CD4-positive, alpha-beta memory T cell (primary cell): ENCODE measurements at regions not wholly inside any gene's neighbourhood (a gene's known extent, or its start where the extent isn't known, plus 50 kb on each side); places are given as distances from the start of the nearest gene placed in this dataset.
"Not testable (repeated sequence)": the region's sequence is repeated elsewhere in the genome, so short reads cannot be mapped to it uniquely, and the experiment has no call there.

Experiments
- CTCF ChIA-PET: fragments of 350-600 bp; sonication (Branson Sonifier 250); formaldehyde crosslinking; loops from one replicate; lab custom pipeline; 2021; ENCODE audit warnings: inconsistent platforms; ENCODE audit not compliant: partially characterized antibody; lab: Charles Lee
- POLR2A ChIA-PET: fragments of 350-600 bp; sonication (Branson Sonifier 250); formaldehyde crosslinking; loops from one replicate; lab custom pipeline; 2021; ENCODE audit not compliant: partially characterized antibody; lab: Charles Lee
- DNase-seq, 5 donors: peaks; one replicate each; pipeline versions ENCODE4 v3.0.0 to v3.0.0-alpha.2; 2020 to 2022; ENCODE audit warnings: mixed read lengths in 1 of 5
- H3K27ac ChIP-seq: one replicate; pipeline ENCODE4 v1.7.0; 2013; ENCODE audit warnings: low read depth, low read length
- H3K27me3 ChIP-seq: 2 replicates; pipeline ENCODE4 v1.7.0; 2013; ENCODE audit warnings: mild to moderate bottlenecking, low read length, moderate library complexity; ENCODE audit not compliant: insufficient read depth
- H3K36me3 ChIP-seq: 2 replicates; pipeline ENCODE4 v1.7.0; 2013; ENCODE audit warnings: mild to moderate bottlenecking, low read length, moderate library complexity; ENCODE audit not compliant: insufficient read depth
- H3K4me1 ChIP-seq: 2 replicates; pipeline ENCODE4 v1.7.0; 2013; ENCODE audit warnings: mild to moderate bottlenecking, low read length, moderate library complexity; ENCODE audit not compliant: insufficient read depth
- H3K4me3 ChIP-seq, 2 donors: one replicate each; pipeline ENCODE4 v1.7.0; 2013; ENCODE audit warnings: low read length in 2 of 2, mild to moderate bottlenecking in 1 of 2
- H3K9me3 ChIP-seq, 2 donors: one replicate each; pipeline ENCODE4 v1.7.0; 2013; ENCODE audit warnings: low read length in 2 of 2, control low read depth in 1 of 2; ENCODE audit not compliant: control insufficient read depth in 1 of 2
- H3K27ac Mint-ChIP-seq, 7 donors: one replicate each; pipeline ENCODE4 v1.8.0; 2020 to 2021; ENCODE audit warnings: mixed read lengths in 7 of 7, mild to moderate bottlenecking in 6 of 7, inconsistent platforms in 3 of 7, moderate library complexity in 3 of 7
- H3K27me3 Mint-ChIP-seq, 2 donors: one replicate each; pipeline ENCODE4 v1.8.0; 2020 to 2021; ENCODE audit warnings: mixed read lengths in 2 of 2
- H3K36me3 Mint-ChIP-seq, 2 donors: one replicate each; pipeline ENCODE4 v1.8.0; 2020 to 2021; ENCODE audit warnings: mixed read lengths in 2 of 2, inconsistent platforms in 1 of 2, mild to moderate bottlenecking in 1 of 2
- H3K4me1 Mint-ChIP-seq, 4 donors: one replicate each; pipeline ENCODE4 v1.8.0; 2020 to 2021; ENCODE audit warnings: mixed read lengths in 4 of 4, mild to moderate bottlenecking in 1 of 4
- H3K4me3 Mint-ChIP-seq, 8 donors: one replicate each; pipeline ENCODE4 v1.8.0; 2020 to 2021; ENCODE audit warnings: mixed read lengths in 8 of 8, mild to moderate bottlenecking in 7 of 8, moderate library complexity in 6 of 8, inconsistent platforms in 3 of 8
- H3K9me3 Mint-ChIP-seq, 8 donors: one replicate each; pipeline ENCODE4 v1.8.0; 2020 to 2021; ENCODE audit warnings: mixed read lengths in 8 of 8, mild to moderate bottlenecking in 5 of 8, inconsistent platforms in 3 of 8, moderate library complexity in 1 of 8
- intact Hi-C: fragments of 100-400 bp; cut with micrococcal nuclease; formaldehyde crosslinking; loops from one replicate; pipeline ENCODE4 v1.15.1; 2023

DNA sequence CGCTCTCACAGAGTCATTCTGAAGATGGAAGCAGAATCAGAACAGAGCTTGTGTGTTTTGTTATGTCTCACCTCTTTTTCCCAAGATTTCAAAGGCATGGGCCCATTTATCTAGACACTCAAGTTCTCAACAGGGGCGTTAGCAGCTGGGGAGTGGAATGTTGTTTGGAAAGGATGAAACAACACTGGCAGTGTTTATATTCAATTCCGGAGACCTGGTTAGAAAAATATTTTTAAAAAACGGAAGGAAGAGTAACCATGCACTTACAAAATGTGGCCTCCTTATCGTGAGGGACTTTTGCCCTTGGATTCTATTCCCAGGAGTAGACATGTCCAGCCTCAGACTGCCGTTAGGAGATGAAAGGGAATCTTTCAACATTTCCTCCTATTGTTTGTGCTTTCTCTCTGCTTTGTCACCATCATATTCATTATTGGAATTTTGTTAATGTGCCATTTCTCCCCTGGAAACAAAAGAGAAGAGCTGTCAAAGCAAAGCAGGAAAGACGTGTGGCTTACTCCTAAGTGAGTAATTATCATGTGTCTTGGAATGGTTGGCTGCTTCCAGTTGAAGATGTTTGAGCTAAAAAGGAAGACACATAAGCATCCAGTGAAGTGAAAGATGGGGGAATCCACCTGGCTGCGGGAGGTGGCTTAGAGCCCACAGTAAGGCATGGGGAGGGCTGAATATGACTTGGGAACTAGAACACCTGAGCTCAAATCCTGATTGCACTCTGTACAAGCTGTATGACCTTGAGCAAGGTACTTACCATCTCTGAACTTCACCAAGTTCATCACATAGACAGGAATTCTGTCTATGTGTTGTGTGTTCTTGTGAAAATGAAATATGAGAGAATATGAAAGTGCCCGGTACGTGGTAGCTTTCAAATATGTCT, 71.7 kb upstream of the JUN start:
- no peak overlapping the region for H3K4me3 ChIP-seq
- intact Hi-C loops, result no loop called here
- no peaks in the 10 kb centered on the region for H3K9me3 ChIP-seq
- Mint-ChIP-seq H3K27ac (no peak overlapping the region), H3K4me3 (no peak overlapping the region), H3K9me3 (no peaks in the 10 kb centered on the region), H3K36me3 (no peaks in the 10 kb centered on the region), H3K4me1 (peaks cover 15 to 34% (median 18%) of the 10 kb centered on the region in 4 donors), H3K27me3 (no peaks in the 10 kb centered on the region)
- H3K27ac ChIP-seq, result no peak overlapping the region
- H3K36me3 ChIP-seq, result no peaks in the 10 kb centered on the region
- no peak for DNase-seq
- POLR2A ChIA-PET, result no interaction called here
- CTCF ChIA-PET, result interaction anchor here (0.6 to 0.8 kb wide), 4 partner anchors 9 to 217 kb away, joined by 3 read pairs; no protein-coding TSS in a partner anchor
- H3K4me1 ChIP-seq, result peaks cover 28% of the 10 kb centered on the region
- H3K27me3 ChIP-seq, result no peaks in the 10 kb centered on the region

DNA sequence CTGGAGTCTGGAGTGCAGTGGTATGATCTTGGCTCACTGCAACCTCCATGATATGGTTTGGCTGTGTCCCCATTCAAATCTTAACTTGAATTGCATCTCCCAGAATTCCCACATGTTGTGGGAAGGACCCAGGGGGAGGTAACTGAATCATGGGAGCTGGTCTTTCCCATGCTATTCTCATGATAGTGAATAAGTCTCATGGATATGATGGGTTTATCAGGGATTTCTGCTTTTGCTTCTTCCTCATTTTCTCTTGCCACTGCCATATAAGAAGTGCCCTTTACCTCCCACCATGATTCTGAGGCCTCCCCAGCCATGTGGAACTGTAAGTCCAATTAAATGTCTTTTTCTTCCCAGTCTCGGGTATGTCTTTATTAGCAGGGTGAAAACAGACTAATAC, 72.4 kb upstream of the JUN start:
- DNase-seq, H3K27me3 ChIP-seq, intact Hi-C loops, POLR2A ChIA-PET, H3K27ac Mint-ChIP-seq, H3K27ac ChIP-seq, H3K4me3 ChIP-seq, H3K9me3 Mint-ChIP-seq, H3K36me3 ChIP-seq, H3K4me3 Mint-ChIP-seq, H3K36me3 Mint-ChIP-seq, H3K9me3 ChIP-seq, H3K27me3 Mint-ChIP-seq: not testable (repeated sequence)
- CTCF ChIA-PET, result interaction anchor here (0.8 kb wide), 1 partner anchor 9 kb away, joined by 3 read pairs; no protein-coding TSS in a partner anchor
- peaks cover 28% of the 10 kb centered on the region for H3K4me1 ChIP-seq
- H3K4me1 Mint-ChIP-seq, result peaks cover 15 to 34% (median 19%) of the 10 kb centered on the region in 4 donors

DNA sequence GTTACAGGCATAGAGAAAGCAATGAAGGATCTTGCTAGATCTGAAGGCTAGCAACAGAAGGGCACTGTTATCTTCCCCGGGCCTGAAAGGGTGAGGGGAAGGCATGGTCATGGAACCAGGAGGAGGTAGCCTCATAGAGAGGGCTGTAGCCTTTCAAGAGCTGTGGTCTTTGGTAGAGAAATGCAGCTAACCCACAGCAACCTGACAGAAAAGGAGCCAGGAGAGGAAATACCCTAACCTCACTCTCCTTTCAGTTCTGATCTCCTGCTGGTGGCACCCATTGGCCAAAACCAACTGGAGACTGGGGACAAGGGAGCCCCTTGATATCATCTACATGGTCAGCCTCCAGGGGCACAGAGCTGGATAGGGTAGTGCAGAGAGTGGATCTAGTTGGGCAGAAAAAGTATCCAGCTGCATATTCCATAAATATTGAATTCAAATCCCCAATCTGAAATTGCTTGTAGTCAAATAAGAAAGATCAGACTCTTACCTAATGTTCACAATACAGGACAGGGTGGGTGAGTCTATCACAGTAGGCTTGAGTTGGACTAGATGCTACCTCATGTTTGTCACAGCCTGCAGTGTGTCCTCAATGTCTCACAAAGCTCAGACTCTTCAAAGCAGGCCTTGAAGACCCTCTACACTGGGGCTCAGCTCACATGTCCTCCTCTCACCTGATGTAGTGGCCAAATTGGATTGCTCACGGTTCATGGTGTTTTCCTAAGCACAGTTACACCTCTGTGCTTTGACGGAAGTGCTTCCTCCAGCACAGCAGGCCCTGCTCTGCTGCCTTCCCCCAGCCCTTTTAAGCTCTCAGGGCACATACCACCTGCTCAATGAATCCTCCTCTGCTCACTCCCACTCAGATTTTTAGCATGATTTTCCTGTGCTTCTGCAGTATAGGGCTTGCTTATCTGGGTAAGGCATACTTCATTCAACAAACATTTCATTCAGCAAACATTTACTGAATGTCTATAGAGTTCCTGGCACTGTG, 74.1 kb upstream of the JUN start:
- Mint-ChIP-seq H3K36me3 (no peaks in the 10 kb centered on the region), H3K9me3 (no peaks in the 10 kb centered on the region), H3K27me3 (no peaks in the 10 kb centered on the region), H3K4me1 (peaks cover 15 to 34% (median 19%) of the 10 kb centered on the region in 4 donors), H3K4me3 (peak overlapping the region in 5 of 8 donors; percentile 24 to 69 (median 52)), H3K27ac (peak overlapping the region; percentile 25 to 93 (median 66))
- intact Hi-C loops, result no loop called here
- Histone ChIP-seq H3K4me1 (peaks cover 28% of the 10 kb centered on the region), H3K9me3 (no peaks in the 10 kb centered on the region), H3K4me3 (no peak overlapping the region), H3K27me3 (no peaks in the 10 kb centered on the region), H3K36me3 (no peaks in the 10 kb centered on the region), H3K27ac (no peak overlapping the region)
- CTCF ChIA-PET, result interaction anchor here (0.8 to 1.6 kb wide), 4 partner anchors 13 to 73 kb away, joined by 3 to 5 read pairs (median 4); no protein-coding TSS in a partner anchor
- peak; percentile 9 to 36 (median 28) for DNase-seq
- POLR2A ChIA-PET, result interaction anchor here (0.6 to 2.5 kb wide), 9 partner anchors 16 to 84 kb away, joined by 3 to 23 read pairs (median 3); partner anchors contain the start of gene JUN

DNA sequence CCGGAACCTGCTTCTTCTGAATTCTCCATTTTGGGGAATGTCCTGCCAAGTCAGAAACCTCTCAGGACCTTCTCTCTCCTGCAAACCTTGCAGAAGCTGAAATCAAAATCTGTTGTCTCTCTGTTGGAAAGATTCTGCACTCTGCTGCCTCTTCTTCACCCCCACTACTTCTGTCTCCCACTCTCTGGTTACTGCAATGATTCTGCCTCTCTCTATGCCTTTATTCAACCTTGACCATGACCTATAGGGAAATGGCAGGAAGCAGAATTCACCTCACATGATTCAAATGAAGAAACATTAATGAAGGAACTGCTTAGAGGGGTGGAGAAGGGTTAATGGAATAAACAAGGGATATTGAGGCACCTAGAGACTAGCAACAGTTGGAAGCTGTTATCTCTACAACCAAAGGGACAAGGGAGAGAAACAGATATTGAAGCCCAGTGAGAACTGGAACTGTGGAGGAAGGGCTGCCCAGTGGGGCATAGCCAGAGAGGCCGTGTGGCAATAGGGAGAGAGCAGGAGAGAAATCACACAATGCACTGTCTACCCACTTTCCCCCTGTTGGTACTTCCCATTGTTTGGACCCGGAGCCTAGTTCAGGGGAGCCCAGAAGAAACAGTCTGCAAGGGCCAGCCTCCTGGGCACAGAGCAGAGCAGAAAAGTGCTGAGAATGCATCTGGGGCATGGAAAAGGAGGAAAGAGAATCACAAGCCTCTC, 76.1 kb upstream of the JUN start:
- POLR2A ChIA-PET, result interaction anchor here (2.5 kb wide), 1 partner anchor 75 kb away, joined by 23 read pairs; the partner anchor contains the start of gene JUN
- DNase-seq, result no peak
- Mint-ChIP-seq H3K27ac (no peak overlapping the region), H3K9me3 (no peaks in the 10 kb centered on the region), H3K27me3 (no peaks in the 10 kb centered on the region), H3K4me1 (peaks cover 15 to 28% (median 19%) of the 10 kb centered on the region in 4 donors), H3K4me3 (no peak overlapping the region), H3K36me3 (no peaks in the 10 kb centered on the region)
- Histone ChIP-seq H3K36me3 (no peaks in the 10 kb centered on the region), H3K4me1 (peaks cover 21% of the 10 kb centered on the region), H3K27me3 (no peaks in the 10 kb centered on the region), H3K4me3 (no peak overlapping the region), H3K9me3 (no peaks in the 10 kb centered on the region), H3K27ac (no peak overlapping the region)
- CTCF ChIA-PET, result interaction anchor here (1.6 kb wide), 2 partner anchors 19 to 75 kb away, joined by 4 to 5 read pairs; no protein-coding TSS in a partner anchor
- intact Hi-C loops, result no loop called here

DNA sequence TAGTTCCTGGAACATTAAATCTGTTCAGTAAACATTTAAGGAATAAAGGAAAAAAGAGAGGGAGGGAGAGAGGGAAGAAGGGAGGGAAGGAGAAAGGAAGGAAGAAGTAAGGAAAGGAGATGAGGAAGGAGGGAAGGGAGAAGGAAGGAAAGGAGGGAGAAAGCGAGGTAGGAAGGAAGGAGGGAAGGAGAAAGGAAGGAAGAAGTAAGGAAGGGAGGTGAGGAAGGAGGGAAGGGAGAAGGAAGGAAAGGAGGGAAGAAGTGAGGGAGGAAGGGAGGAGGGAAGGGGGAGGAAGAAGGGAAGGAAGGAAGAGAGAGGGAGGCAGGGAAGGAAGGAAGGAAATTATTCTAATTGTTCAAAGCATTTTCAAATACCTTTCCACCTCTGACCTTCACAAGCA, 77.2 kb upstream of the JUN start:
- Mint-ChIP-seq H3K36me3 (no peaks in the 10 kb centered on the region), H3K27me3 (no peaks in the 10 kb centered on the region), H3K27ac (no peak overlapping the region), H3K4me3 (no peak overlapping the region), H3K4me1 (peaks cover 15 to 25% (median 19%) of the 10 kb centered on the region in 4 donors), H3K9me3 (peaks cover 0 to 2% (median 0%) of the 10 kb centered on the region in 8 donors)
- Histone ChIP-seq H3K36me3 (no peaks in the 10 kb centered on the region), H3K27ac (no peak overlapping the region), H3K4me3 (no peak overlapping the region), H3K4me1 (peaks cover 21% of the 10 kb centered on the region), H3K27me3 (no peaks in the 10 kb centered on the region), H3K9me3 (no peaks in the 10 kb centered on the region)
- intact Hi-C loops, result no loop called here
- POLR2A ChIA-PET, result no interaction called here
- DNase-seq, result no peak
- CTCF ChIA-PET, result no interaction called here

DNA sequence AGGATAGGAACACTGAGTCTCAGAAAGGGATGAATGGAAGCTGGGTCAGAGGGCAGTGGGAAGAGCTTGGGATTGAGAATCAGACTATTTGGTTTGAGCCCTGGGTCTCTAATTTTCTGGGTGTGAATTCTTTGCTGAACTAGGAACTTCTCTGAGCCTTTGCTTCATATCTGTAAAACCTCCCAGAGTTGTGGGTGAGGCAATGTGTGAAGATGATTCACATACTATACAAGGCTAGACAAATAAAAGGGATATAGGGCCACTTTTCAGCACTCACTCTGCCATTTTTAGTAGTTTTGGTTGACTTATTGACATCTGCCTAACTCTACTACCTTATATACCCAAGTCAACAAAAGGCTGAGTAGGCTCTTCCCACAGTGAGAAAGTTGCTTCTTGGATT, 77.7 kb upstream of the JUN start:
- DNase-seq, result no peak
- Mint-ChIP-seq H3K4me3 (no peak overlapping the region), H3K27me3 (no peaks in the 10 kb centered on the region), H3K27ac (no peak overlapping the region), H3K9me3 (peaks cover 0 to 2% (median 0%) of the 10 kb centered on the region in 8 donors), H3K36me3 (no peaks in the 10 kb centered on the region), H3K4me1 (peaks cover 14 to 25% (median 19%) of the 10 kb centered on the region in 4 donors)
- Histone ChIP-seq H3K27ac (no peak overlapping the region), H3K27me3 (no peaks in the 10 kb centered on the region), H3K4me3 (no peak overlapping the region), H3K9me3 (no peaks in the 10 kb centered on the region), H3K4me1 (peaks cover 21% of the 10 kb centered on the region), H3K36me3 (no peaks in the 10 kb centered on the region)
- POLR2A ChIA-PET, result no interaction called here
- CTCF ChIA-PET, result no interaction called here
- intact Hi-C loops, result no loop called here
